H1 (cell line): ENCODE measurements at regions not wholly inside any gene's neighbourhood (a gene's known extent, or its start where the extent isn't known, plus 50 kb on each side); places are given as distances from the start of the nearest gene placed in this dataset.

ENCODE experiments used
- CHD7 ChIP-seq: fragments of 300-600 bp; sonication (generic); IDR thresholded peaks from 2 replicates; pipeline ENCODE4 v1.7.1; 2012; ENCODE audit warnings: low read length, moderate library complexity, mild to moderate bottlenecking, inconsistent platforms; ENCODE audit not compliant: insufficient replicate concordance
- CREB1 ChIP-seq: IDR thresholded peaks from 2 replicates; pipeline ENCODE4 v1.6.1; 2012; ENCODE audit warnings: inconsistent platforms

- TF ChIP-seq CHD7 (no peak), CREB1 (no peak)
Measured at GRCh38 chr4:124337874-124338273, 374.7 kb downstream of the ANKRD50 start (continued).
